GM12875 (cell line): ENCODE measurements at regions not wholly inside any gene's neighbourhood (a gene's known extent, or its start where the extent isn't known, plus 50 kb on each side); places are given as distances from the start of the nearest gene placed in this dataset.
"Not testable (repeated sequence)": the region's sequence is repeated elsewhere in the genome, so short reads cannot be mapped to it uniquely, and the experiment has no call there.

Experiments used
- H3K4me3 ChIP-seq: one replicate; pipeline ENCODE4 v1.5.1; 2011; ENCODE audit warnings: low read depth, low read length, control low read depth
- CTCF ChIP-seq: IDR thresholded peaks from 2 replicates; pipeline ENCODE4 v1.5.1; 2011; ENCODE audit warnings: low read depth, mild to moderate bottlenecking, control low read depth, inconsistent platforms, low read length, moderate library complexity, borderline replicate concordance; ENCODE audit not compliant: insufficient read depth

GRCh38 chr17:30677550-30678249 is 146.8 kb downstream of the CRLF3 start:
- no peak overlapping the region for H3K4me3 ChIP-seq
- TF ChIP-seq CTCF = no peak

DNA sequence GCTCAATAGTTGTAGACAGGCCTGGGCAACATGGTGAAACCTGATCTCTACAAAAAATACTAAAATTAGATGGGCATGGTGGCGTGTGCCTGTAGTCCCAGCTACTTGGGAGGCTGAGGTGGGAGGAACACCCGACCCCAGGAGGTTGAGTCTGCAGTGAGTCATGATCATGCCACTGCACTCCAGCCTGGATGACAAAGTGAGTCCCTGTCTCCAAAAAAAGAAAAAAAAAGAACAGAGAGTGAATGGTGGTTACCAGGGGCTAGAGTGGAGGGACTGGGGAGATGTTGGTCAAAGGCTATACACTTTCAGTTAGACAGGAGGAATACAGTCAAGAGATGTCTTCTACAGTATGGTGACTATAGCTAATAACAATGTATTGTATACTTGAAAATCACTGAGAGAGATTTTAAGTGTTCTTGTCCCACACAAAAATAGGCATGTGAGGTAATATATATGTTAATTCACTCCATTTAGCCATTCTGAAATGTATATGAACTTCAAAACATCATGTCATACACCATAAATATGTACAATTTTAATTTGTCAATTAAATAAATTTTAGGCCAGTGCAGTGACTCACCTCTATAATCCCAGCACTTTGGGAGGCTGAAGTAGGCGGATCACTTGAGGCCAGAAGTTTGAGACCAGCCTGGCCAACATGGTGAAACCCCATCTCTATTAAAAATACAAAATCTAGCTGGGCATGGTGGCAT is 148.6 kb downstream of the CRLF3 start:
- H3K4me3 ChIP-seq = not testable (repeated sequence)

GRCh38 chr17:30669217-30669649 is 155.3 kb downstream of the CRLF3 start:
- H3K4me3 ChIP-seq = not testable (repeated sequence)

DNA sequence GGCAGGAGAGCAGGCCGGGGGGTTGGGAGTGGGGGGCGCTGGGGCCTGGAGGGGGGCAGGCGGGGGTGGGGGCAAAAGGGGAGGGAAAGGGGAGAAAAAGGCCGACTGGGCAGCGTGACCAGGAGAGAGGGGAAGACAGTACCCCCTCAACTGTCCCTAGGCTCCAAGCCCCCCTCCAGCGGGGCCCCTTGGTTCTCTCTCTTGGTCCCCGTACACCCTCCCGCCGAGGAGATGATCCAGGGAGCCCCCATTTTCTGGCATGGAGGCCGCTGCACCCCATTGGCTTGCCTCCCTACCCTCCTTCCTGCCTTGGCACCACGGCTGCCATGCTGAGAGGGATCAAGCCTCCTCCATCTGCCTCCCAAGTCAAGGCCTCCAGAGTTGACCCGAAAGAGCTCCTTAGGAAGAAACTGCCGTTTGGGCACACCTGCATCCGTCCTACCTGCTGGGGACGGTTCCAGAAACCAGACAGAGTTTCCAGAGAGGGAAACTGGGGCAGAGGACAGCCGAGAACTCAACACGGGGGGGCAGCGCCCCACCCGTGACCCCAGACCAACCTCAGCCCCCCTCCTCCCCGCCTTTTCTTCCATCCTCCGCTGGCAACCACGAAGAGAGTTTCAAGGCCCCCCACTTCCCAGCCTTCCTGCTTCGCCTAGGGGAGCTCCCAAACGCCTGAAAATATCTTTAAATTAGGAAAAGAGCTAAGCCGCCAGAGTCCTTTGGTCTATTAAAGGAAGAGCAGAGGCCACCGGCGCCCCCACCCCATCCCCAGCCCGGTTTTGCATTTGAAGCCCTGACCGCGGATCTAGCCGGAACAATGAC is 155.9 kb downstream of the CRLF3 start:
- not testable (repeated sequence) for H3K4me3 ChIP-seq

DNA sequence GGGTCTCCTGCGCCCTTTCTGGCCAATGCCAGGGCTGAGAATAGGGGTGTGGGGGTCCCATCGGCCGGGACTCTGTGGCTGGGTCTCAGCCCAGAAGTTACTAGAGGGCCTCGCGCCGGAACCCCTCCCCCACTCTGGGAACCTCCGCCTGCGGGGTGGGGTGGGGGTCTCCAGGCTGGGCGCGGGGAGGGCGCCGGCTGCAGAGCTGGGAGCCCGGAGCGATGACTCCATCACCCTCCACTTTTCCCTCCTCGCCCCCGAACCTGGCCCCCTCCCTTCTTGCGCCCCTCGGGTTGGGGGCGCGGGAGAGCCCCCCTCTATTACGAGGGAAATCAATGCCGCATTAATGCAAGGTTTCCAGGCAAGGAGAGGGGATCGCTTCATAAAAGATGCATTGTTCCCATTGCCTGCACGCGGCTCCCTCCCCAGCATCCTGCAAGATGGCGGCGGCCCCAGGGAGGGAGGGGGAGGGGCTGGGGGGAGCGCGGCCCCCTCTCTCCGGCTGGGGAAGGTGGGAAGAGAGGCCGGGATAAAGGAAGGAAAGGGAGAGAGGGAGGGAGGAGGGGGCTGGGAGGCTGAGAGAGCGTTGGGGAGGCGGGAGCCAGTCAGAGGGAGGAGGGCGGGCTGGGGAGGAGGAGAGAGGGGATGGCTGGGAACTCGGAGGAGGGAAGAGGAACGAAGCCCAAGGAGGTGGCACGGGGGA is 156.7 kb downstream of the CRLF3 start:
- peak overlapping the region; percentile 26 for H3K4me3 ChIP-seq

- H3K4me3 ChIP-seq = not testable (repeated sequence)
Measured at GRCh38 chr17:30666838-30667656, 157.4 kb downstream of the CRLF3 start.

DNA sequence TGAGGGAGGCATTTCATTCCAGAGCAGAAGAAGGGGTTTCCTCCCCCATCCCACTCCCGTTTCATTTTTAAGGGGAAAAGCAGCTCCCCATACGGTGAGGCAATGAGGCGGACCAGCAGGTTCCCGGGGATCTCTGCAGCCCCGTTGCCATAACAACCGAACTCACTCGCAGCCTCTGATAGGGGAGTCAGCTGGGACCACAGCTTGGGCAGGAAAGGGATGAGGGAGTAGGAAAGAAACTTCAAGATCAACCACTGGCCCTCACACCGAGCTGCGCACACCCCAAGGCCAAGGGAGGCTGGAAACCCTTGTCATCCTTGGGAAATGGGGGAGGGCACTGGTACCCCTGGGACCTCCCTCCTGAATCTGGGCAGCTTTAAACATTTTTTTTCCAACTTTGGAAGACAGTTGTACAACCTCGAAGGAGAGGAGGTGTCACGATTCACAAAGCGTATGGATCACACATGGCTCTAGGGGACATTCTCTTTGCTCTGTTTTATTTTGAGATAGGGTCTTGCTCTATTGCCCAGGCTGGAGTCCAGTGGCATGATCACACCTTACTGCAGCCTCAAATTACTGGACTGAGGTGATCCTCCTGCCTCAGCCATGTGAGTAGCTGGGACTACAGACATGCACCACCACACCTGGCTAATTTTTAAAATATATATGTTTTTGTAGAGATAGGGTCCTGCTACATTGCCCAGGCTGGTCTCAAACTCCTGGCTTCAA is 160.6 kb downstream of the CRLF3 start:
- H3K4me3 ChIP-seq = not testable (repeated sequence)

DNA sequence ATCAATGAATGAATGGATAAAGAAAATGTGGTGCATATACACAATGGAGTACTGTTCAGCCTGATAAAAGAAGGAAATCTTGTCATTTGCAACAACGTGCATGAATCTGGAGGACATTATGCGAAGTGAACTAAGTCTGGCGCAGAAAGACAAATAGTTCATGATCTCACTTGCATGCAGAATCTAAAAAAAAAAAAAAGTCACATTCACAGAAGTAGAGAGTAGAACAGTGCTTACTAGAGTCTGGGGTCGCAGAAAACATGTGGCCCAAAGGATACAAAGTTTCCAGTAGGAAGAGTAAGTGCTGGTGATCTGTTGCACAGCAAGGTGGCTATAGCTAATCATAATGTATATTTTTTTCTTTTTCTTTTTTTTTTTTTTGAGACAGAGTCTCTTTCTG is 167.3 kb downstream of the CRLF3 start:
- not testable (repeated sequence) for H3K4me3 ChIP-seq

DNA sequence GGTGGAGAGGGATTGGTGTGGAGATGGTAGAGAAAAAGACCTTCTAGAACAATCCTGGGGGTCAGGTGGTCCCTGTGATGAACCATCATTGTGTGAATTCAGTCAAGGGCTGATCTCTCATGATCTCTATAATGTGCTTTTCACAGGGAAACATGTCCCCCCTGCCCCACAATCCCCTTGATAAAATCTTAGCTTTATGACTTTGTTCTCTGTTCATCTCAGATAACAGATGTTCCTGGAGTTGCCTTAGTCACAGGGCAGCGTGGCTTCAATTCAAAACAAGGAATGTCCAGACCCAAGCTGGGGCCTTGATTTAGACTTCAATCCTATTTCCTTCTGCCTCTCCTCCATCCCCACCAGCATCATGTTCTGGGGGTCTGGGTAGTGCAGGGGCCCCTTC is 171.5 kb downstream of the CRLF3 start:
- H3K4me3 ChIP-seq = not testable (repeated sequence)

DNA sequence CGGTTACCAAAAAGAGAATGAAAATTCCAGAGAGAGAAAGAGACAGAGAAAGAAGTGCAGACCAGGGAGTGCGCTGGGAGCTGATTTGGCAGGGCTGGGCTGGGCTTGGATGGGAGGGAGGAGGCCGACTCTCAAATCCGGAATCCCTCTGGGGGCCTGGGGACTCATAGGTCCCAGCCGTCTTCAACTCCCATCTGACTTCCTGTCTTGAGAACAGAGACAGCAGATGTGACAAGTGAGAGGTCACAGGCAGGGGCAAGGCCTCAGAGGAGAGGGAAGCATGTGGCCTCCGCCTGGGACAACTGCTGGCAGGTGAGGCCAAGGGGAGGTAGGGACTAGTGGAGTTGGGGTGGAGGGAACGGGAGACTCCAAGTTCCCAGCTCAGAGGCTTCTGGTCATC is 172.9 kb downstream of the GOSR1 start:
- H3K4me3 ChIP-seq = not testable (repeated sequence)

GRCh38 chr17:30648015-30648620 is 170.9 kb downstream of the GOSR1 start:
- H3K4me3 ChIP-seq = not testable (repeated sequence)

- H3K4me3 ChIP-seq = not testable (repeated sequence)
Measured at GRCh38 chr17:30645875-30646274, 168.7 kb downstream of the GOSR1 start.

DNA sequence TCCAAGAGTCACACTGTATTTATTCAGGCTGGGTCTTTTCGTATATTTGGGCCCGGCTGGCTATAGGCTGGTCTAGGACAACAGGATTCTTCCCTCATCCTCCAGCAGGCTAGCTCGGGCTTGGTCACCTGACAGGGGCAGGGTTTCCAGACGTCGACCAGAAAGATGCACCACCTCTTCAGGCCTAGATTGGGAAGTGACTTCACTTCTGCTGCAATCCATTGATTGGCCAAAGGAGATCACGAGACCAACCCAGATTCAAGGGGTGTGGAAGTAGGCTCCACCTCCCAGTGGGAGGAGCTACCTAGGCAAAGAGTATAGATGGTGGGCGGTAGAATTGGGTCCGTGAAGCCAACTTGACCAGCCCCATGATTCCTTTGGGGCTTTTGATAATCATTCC is 167.5 kb downstream of the GOSR1 start:
- H3K4me3 ChIP-seq = not testable (repeated sequence)

GRCh38 chr17:30644287-30644686 is 167.1 kb downstream of the GOSR1 start:
- H3K4me3 ChIP-seq = not testable (repeated sequence)

GRCh38 chr17:30641428-30641827 is 164.2 kb downstream of the GOSR1 start:
- not testable (repeated sequence) for H3K4me3 ChIP-seq

DNA sequence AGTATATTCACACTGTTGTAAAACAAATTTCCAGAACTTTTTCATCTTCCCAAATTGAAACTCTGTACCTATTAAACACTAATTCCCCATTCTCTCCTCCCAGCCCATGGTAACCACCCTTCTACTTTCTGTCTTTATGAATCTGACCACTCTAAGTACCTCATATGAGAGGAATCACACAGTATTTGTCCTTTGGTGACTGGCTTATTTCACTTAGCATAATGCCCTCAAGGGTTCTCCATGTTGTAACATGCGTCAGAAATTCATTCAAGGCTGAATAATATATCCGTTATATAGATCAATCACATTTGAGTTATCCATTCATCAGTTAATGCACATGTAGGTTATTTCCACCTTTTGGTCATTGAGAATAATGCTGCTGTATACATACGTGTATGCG is 162.2 kb downstream of the GOSR1 start:
- not testable (repeated sequence) for H3K4me3 ChIP-seq

DNA sequence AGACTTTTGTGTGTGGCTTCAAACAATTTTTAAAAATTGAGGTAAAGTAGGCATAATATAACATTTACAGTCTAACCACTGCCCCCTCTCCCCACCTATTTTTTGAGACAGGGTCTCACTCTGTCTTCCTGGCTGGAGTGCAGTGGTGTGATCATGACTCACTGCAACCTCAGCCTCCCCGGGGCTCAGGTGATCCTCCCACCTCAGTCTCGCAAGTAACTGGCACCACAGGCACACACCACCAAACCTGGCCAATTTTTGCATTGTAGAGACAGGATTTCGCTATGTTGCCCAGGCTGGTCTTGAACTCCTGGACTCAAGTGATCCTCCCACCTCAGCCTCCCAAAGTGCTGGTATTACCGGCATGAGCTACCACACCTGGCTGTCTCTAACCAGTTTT is 161.8 kb downstream of the GOSR1 start:
- not testable (repeated sequence) for H3K4me3 ChIP-seq
